Stimulated activated CD8-positive, alpha-beta memory T cell treated with anti-CD3 and anti-CD28 coated beads, Interleukin-7, amount 100 ng/mL, for 1 hour (primary cell): ENCODE measurements at regions not wholly inside any gene's neighbourhood (a gene's known extent, or its start where the extent isn't known, plus 50 kb on each side); places are given as distances from the start of the nearest gene placed in this dataset.
"Not testable (repeated sequence)": the region's sequence is repeated elsewhere in the genome, so short reads cannot be mapped to it uniquely, and the experiment has no call there.

ENCODE experiments used
- DNase-seq, 2 donors: peaks; one replicate each; pipeline ENCODE4 v3.0.0-alpha.2; 2020; ENCODE audit warnings: low read depth in 2 of 2

DNA sequence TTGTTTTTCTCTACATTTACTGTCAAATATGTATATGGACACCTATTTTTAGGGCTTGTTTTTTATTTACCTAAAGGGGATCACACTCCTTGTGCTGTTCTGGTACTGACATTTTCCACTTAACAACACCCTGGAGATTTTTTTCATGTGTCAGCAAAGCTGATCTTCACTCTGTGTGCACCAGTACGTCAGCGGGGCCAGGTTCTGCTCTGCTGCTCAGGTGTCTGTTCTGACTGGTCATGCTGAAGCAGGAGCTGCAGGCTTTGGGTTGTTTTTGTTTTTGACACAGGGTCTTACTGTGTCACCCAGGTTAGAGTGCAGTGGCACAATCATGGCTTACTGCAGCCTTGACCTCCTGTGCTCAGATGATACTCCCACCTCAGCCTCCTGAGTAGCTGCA lies 81.9 kb upstream of the CCND2 start:
- DNase-seq, result no peak

GRCh38 chr12:4191149-4191548 lies 82.4 kb upstream of the CCND2 start:
- no peak for DNase-seq

GRCh38 chr12:4190366-4191063 lies 83.0 kb upstream of the CCND2 start:
- DNase-seq, result no peak

DNA sequence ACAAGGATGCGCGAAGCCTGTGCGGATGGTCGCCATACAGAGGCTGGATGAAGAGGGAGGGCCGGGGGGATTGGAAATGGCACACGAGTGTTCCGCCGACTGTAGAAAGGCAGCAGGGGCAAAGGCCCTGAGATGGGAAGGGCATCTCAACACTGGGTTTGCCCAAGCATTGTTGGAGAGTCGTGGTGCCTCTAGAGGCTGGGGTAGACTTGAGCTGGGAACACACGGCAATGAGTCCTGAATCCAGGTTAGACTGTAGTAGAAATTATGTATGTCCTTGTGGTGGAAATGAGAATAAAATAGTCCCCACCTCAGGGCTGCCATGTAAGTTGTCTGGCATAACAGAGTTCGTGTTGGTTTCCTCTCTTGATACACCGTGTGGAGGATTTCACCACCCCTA lies 83.8 kb upstream of the CCND2 start:
- DNase-seq, result no peak

DNA sequence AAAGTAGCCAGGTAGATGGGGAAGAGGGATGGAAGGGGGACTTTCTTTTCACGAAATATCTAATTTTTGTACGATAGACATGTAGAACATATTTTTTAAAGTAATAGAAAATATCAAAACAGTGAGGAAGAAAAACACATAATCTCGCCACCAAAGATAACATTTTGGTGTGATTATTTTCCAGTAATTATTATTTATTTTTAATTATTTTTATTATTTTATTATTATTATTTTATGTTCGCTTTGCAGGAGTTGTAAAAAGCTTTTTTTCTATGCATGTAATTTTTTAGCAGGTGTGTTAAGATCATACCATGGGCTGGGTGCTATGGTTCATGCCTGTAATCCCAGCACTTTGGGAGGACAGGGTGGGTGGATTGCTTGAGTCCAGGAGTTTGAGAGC lies 85.6 kb upstream of the CCND2 start:
- DNase-seq, result no peak

GRCh38 chr12:4187315-4187714 lies 86.2 kb upstream of the CCND2 start:
- not testable (repeated sequence) for DNase-seq

GRCh38 chr12:4178424-4179170 lies 95.0 kb upstream of the CCND2 start:
- no peak for DNase-seq

DNA sequence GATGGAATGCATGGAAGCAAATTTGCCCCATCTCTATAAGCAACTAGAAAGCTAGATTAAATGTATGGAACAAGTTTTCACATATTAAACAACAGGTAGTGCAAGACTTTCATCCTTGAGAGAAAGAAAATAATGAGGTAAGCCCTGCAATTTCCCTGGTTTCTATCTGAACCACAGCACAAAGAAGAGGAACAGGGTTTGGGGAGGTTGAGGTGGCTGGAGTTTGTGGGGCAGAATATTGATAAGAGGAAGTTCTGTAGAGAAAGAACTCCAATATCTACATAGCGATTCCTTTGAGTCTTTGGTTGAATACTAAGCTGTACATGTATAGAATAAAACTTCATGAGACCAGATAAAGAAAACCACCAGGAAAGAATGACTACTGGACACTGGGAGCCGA lies 96.3 kb upstream of the CCND2 start:
- DNase-seq, result no peak

DNA sequence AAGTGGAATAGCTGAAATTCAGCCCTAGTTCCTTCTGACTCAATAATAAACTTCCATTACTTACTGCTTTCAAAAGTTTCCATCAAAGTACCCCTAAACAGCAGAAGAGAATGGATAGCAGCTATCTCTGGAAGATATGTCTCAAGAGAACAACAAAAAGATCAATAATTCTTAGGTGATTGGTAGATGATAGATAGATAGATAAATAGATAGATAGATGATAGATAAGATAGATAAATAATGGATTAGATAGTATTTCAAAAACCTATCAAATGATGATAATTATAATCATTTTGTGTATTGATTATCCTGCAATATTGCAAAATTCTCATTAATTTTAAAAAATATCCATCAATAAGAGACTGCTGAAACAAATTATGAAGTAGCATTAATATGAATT lies 97.4 kb upstream of the CCND2 start:
- DNase-seq, result no peak

DNA sequence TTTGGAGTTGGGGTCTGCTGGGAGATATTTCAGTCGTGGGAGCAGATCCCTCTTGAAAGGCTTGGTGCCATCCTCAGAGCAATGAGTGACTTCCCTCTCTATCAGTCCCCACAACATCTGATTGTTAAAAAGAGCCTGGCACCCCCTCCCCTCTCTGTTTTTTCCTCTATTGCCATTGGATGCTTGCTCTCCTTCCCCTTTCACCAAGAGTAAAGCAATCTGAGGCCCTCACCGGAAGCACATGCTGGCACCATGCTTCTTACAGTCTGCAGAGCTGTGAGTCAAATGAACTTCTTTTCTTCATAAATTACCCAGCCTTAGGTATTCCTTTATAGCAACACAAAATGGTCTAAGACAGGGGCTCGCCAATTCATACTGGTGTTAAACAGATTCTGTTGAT lies 99.1 kb upstream of the CCND2 start:
- no peak for DNase-seq

DNA sequence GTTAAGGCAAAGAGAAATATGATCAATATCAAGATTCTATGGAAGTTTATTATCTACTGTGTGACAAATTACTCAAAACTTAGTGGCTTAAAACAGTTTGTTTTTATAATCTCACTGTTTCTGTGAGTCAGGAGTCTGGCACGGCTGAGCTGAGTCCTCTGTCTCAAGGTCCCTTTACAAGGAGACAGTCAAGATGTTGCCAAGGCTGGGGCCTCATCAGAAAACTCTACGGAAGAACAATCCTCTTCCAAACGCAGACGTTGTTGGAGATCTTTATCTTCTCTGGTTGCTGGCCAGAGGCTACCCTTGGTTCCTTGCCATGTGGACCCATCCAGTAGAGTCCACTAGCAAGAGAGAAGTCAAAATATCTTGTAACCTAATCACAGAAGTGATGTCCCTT lies 100.6 kb upstream of the CCND2 start:
- DNase-seq, result no peak

- no peak for DNase-seq
Measured at GRCh38 chr12:4171742-4172141, 101.8 kb upstream of the CCND2 start.

- no peak for DNase-seq
Measured at GRCh38 chr12:4169959-4170358, 103.6 kb upstream of the CCND2 start.

DNA sequence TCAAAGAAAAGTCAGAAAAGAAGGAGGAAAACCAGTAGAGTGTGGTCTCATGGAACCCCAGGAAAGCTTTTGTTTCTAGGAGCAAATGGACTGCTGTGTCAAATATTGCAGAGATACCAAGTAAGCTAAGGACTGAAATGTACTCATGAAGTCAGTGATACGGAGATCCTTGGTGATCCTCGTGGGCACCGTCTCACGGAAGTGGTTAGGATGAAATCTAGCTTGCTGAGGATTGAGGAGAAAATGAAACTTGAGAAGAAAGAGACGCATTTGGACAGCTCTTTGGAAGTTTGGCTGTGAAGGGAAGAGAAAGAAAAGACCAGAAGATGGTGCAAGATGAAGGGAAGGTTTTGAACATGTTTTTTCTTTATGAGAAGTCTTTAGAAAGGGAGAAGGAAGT lies 104.0 kb upstream of the CCND2 start:
- DNase-seq, result no peak

- DNase-seq, result no peak
Measured at GRCh38 chr12:4168036-4168435, 105.5 kb upstream of the CCND2 start.

DNA sequence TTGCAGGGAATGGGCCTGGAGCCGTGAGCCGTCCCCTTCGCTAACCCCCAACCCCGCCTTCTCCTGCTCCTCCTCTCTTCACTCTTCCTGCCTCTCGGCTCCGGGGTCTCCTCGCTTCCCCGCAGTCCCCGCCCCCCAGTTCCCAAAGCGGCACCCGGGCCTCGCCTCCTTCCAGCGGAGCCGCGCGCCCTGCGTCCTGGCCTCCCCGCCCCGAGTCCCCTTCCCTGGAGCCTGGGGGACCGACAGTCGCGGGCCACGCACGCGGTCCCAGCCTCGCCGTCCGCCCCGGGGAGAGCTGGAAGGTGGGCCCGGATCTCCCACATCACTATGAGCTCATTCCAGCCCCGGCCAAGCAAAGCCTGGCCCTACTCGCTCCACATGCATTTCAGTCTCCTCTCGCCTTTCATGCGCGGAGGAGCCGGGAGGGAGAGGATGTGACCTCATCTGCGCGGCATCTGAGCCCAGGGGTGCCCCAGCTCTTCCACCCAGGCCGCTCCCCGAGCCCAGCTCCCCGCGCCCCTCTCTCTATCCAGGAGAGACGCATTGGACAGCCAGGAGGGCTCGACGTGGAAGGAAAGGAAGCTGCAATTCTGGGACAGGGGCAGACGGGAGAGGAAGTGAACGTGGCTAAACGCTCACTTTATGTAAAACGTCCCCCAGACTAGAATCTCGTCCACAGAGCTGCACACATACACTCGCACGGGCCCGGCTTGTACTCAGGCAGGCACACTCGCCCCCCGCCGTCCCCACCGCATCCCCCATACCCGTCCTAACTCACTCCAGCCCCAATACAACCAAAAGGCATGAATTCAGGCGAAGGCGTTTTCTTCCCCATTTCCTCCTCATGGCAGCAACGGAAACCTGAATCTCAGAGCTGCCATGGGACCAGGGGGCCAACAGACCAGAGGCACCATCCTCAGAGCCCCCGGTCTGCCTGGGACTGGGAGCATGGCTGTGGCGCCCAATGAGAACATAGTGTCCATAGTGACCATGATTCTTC lies 108.7 kb upstream of the CCND2 start:
- DNase-seq, result peak in 1 of 2 donors; percentile 31

DNA sequence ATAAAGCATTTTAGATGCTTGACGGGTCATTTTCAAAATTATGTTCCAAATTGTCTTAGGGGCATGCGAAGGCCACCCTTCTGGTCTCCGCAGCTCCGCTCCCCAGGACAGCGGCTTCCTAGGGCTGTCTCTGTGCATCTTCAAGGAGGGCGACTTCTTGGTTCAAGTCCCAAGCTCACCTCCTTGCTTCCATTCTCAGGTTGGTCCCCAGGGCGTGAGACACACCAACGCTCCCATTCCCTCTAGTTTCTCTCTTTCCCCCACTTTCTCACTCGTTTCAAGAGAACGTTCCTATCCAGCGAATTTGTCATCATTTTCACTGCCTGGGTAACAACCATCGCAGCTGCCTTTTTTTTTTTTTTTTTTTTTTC lies 109.4 kb upstream of the CCND2 start:
- no peak for DNase-seq

DNA sequence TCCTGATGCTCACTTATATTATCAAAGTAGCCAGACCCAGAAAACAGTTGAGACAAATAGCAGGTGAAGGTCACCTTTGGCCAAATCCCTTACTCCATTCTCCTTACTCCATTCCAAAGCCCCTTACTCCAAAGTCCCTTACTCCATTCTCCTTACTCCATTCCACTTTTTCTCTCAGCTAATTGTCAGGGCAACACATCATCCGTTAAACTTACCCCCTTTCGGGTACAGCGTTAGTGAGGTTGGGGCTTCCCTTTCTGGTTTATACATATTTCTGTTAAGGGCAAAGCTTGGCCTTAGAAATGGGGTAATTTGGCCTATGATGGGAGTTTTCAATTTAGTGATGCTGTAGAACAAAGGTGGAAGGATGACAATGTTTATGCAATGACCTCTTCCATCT lies 111.8 kb upstream of the CCND2 start:
- DNase-seq, result no peak

- no peak for DNase-seq
Measured at GRCh38 chr12:4160314-4161040, 113.1 kb upstream of the CCND2 start.

DNA sequence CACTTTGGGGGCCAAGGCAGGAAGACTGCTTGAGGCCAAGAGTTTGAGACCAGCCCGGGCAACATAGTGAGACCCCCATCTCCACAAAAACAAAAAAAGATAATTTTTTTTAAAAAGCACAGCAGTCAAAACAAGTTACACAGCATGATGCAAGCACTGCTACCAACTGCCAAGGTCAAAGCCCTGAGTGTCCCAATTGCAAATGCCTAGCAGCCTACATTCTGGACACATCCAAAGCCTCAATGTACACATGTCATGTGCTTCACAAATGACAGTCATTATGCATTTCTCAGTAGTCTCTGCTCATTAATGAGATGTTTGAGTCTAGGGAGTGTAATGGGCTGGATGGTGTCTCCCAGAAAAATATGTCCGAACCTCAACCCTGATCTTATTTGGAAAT lies 113.7 kb upstream of the CCND2 start:
- no peak for DNase-seq

DNA sequence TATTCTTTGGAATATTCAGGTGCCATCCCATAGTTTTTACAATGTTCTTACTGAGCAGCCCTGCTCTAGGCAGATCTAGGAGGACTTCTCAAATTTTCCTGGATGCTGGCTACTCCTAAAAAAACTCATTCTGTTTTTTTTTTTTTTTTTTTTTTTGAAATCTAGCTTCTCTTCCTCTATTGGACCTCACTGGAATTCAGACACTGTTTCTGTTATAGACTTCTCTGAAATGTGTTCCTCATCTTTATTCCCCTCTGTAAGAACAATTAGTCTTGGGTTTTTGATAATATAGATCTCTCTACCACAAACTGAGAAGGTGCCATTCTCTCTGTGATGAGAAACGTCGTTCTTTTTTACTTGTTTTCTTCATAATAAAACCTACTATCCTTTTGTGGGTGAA lies 115.3 kb upstream of the CCND2 start:
- DNase-seq, result no peak

GRCh38 chr12:4157122-4157521 lies 116.4 kb upstream of the CCND2 start:
- no peak for DNase-seq
